Lung (tissue), 11 donors: ENCODE measurements at regions not wholly inside any gene's neighbourhood (a gene's known extent, or its start where the extent isn't known, plus 50 kb on each side); places are given as distances from the start of the nearest gene placed in this dataset.

Source experiments
- ATAC-seq: fragments of 200-7000 bp; cut with Tn5 transposase; one replicate; pipeline ENCODE4 v1.9.1; 2020; ENCODE audit warnings: moderate number of reproducible peaks; ENCODE audit not compliant: insufficient read depth, low FRiP score
- DNase-seq, 3 donors: peaks; one replicate each; pipeline ENCODE4 v3.0.0-alpha.2; 2013 to 2017
- H3K27ac ChIP-seq, 2 donors: one replicate each; pipeline ENCODE4 v1.5.1; 2013; ENCODE audit warnings: mild to moderate bottlenecking in 2 of 2, moderate library complexity in 2 of 2, control low read depth in 1 of 2, inconsistent platforms in 1 of 2, low read depth in 1 of 2, low read length in 1 of 2
- H3K27me3 ChIP-seq, 3 donors: one replicate each; pipeline ENCODE4 v1.5.1; 2013; ENCODE audit warnings: low read length in 2 of 3; ENCODE audit not compliant: control insufficient read depth in 3 of 3, insufficient read depth in 3 of 3
- H3K36me3 ChIP-seq, 4 donors: one replicate each; pipeline ENCODE4 v1.5.1; 2013; ENCODE audit warnings: low read length in 4 of 4, mild to moderate bottlenecking in 1 of 4, moderate library complexity in 1 of 4; ENCODE audit not compliant: control insufficient read depth in 4 of 4, insufficient read depth in 4 of 4
- H3K4me1 ChIP-seq, 5 donors: one replicate each; pipeline ENCODE4 v1.5.1; 2013; ENCODE audit warnings: low read length in 5 of 5, mild to moderate bottlenecking in 2 of 5, moderate library complexity in 1 of 5; ENCODE audit not compliant: control insufficient read depth in 5 of 5, insufficient read depth in 5 of 5
- H3K4me3 ChIP-seq: one replicate; pipeline ENCODE4 v1.5.1; 2013; ENCODE audit warnings: mild to moderate bottlenecking, control low read depth, moderate library complexity
- H3K9ac ChIP-seq, 2 donors: one replicate each; pipeline ENCODE4 v1.5.1; 2013; ENCODE audit warnings: low read length in 2 of 2, control low read depth in 1 of 2; ENCODE audit not compliant: insufficient read depth in 1 of 2
- H3K9me3 ChIP-seq, 4 donors: one replicate each; pipeline ENCODE4 v1.5.1; 2013; ENCODE audit warnings: low read length in 3 of 4, mild to moderate bottlenecking in 1 of 4, moderate library complexity in 1 of 4; ENCODE audit not compliant: control insufficient read depth in 4 of 4, insufficient read depth in 3 of 4
- WGBS, 2 donors: extraction: QIAGEN DNeasy Blood & Tissue Kit; methylation state at CpG; one replicate each; pipeline ENCODE4 v1.1.7; 2013; 5-methylcytosine and 5-hydroxymethylcytosine counted together
- TF ChIP-seq, protein P1 (sequence below): IDR thresholded peaks from 2 replicates; pipeline ENCODE4 v1.5.1; 2012; ENCODE audit warnings: mild to moderate bottlenecking; ENCODE audit errors: control extremely low read depth, extremely low read depth
- donor health status: control.
- donor health status: control.
- donor health status: Bipolar disorder and iron deficiency.
- donor health status: healthy.
- donor health status: DM: yes; HTN: yes; CAD: no.

GRCh38 chr6:19269341-19269898 lies 567.8 kb upstream of the ID4 start:
- Histone ChIP-seq H3K27me3 (no peaks in the 10 kb centered on the region), H3K9me3 (peaks cover 0 to 8% (median 2%) of the 10 kb centered on the region in 4 donors), H3K27ac (no peak overlapping the region), H3K4me3 (no peak overlapping the region), H3K4me1 (no peaks in the 10 kb centered on the region), H3K36me3 (no peaks in the 10 kb centered on the region), H3K9ac (no peak overlapping the region)
- DNase-seq (no peak), ATAC-seq (no peak)
- TF ChIP-seq, protein P1, sequence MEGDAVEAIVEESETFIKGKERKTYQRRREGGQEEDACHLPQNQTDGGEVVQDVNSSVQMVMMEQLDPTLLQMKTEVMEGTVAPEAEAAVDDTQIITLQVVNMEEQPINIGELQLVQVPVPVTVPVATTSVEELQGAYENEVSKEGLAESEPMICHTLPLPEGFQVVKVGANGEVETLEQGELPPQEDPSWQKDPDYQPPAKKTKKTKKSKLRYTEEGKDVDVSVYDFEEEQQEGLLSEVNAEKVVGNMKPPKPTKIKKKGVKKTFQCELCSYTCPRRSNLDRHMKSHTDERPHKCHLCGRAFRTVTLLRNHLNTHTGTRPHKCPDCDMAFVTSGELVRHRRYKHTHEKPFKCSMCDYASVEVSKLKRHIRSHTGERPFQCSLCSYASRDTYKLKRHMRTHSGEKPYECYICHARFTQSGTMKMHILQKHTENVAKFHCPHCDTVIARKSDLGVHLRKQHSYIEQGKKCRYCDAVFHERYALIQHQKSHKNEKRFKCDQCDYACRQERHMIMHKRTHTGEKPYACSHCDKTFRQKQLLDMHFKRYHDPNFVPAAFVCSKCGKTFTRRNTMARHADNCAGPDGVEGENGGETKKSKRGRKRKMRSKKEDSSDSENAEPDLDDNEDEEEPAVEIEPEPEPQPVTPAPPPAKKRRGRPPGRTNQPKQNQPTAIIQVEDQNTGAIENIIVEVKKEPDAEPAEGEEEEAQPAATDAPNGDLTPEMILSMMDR = no peak
- 76 to 85% methylated on average over 5 of the region's 5 CpGs for WGBS, 2 donors

DNA sequence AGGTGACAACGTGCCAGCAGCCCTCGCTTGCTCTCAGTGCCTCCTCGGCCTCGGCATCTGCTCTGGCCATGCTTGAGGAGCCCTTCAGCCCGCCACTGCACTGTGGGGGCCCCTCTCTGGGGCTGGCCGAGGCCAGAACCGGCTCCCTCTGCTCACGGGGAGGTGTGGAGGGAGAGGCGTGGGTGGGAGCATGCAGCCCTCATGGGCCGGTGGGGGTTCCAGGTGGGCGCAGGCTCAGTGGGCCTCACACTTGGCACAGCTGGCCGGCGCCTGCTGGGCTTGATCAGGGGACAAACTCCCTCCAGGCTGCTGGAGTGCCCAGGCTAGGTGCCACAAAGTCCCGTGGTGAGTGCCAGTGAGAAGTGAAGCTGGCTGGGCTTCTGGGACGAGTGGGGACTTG lies 566.6 kb upstream of the ID4 start:
- no peak for DNase-seq
- TF ChIP-seq, protein P1 = no peak
- ATAC-seq = no peak
- H3K36me3 ChIP-seq = no peaks in the 10 kb centered on the region
- H3K9me3 ChIP-seq = peaks cover 0 to 9% (median 2%) of the 10 kb centered on the region in 4 donors
- no peaks in the 10 kb centered on the region for H3K4me1 ChIP-seq
- no peaks in the 10 kb centered on the region for H3K27me3 ChIP-seq
- H3K27ac ChIP-seq = no peak overlapping the region
- no peak overlapping the region for H3K4me3 ChIP-seq
- WGBS, 2 donors = 87 to 95% methylated on average over 13 to 15 of the region's 15 CpGs
- no peak overlapping the region for H3K9ac ChIP-seq

GRCh38 chr6:19279273-19279684 lies 557.9 kb upstream of the ID4 start:
- ATAC-seq = peak; percentile 47
- Histone ChIP-seq H3K4me1 (peaks cover 0 to 5% (median 0%) of the 10 kb centered on the region in 5 donors), H3K9me3 (peaks cover 0 to 3% (median under 1%) of the 10 kb centered on the region in 4 donors), H3K4me3 (no peak overlapping the region), H3K9ac (no peak overlapping the region), H3K36me3 (no peaks in the 10 kb centered on the region), H3K27me3 (no peaks in the 10 kb centered on the region), H3K27ac (no peak overlapping the region)
- WGBS, 2 donors = 48 to 74% methylated on average over 2 of the region's 2 CpGs
- TF ChIP-seq, protein P1 = no peak
- DNase-seq = peak in 2 of 3 donors; percentile 27 to 56

GRCh38 chr6:19287928-19288327 lies 549.2 kb upstream of the ID4 start:
- H3K4me1 ChIP-seq = peaks cover 0 to 13% (median 0%) of the 10 kb centered on the region in 5 donors
- H3K9ac ChIP-seq = no peak overlapping the region
- H3K27me3 ChIP-seq = no peaks in the 10 kb centered on the region
- H3K27ac ChIP-seq = no peak overlapping the region
- TF ChIP-seq, protein P1 = no peak
- 78 to 81% methylated on average over 1 of the region's 1 CpG for WGBS, 2 donors
- no peak for ATAC-seq
- no peak for DNase-seq
- H3K4me3 ChIP-seq = no peak overlapping the region
- no peaks in the 10 kb centered on the region for H3K9me3 ChIP-seq
- no peaks in the 10 kb centered on the region for H3K36me3 ChIP-seq
